Left lung (tissue), 4 donors: ENCODE measurements at regions not wholly inside any gene's neighbourhood (a gene's known extent, or its start where the extent isn't known, plus 50 kb on each side); places are given as distances from the start of the nearest gene placed in this dataset.
"Not testable (repeated sequence)": the region's sequence is repeated elsewhere in the genome, so short reads cannot be mapped to it uniquely, and the experiment has no call there.

Experiments
- ATAC-seq: fragments of 200-7000 bp; cut with Tn5 transposase; one replicate; pipeline ENCODE4 v1.9.1; 2020; ENCODE audit warnings: moderate library complexity
- DNase-seq, 4 donors: peaks; one replicate each; pipeline ENCODE4 v3.0.0-alpha.2; 2013 to 2020
- H3K27ac ChIP-seq, 2 donors: fragments of 200-600 bp; sonication (generic) in 1 of 2; one replicate each; pipeline versions ENCODE4 v1.5.0 to v1.8.0; 2020 to 2021
- H3K27me3 ChIP-seq, 2 donors: fragments of 200-600 bp; sonication (generic) in 1 of 2; one replicate each; pipeline versions ENCODE4 v1.5.0 to v1.8.0; 2020 to 2021
- H3K36me3 ChIP-seq, 2 donors: fragments of 200-600 bp; sonication (generic) in 1 of 2; one replicate each; pipeline versions ENCODE4 v1.5.0 to v1.8.0; 2020 to 2021
- H3K4me1 ChIP-seq, 2 donors: fragments of 200-600 bp; one replicate each; pipeline ENCODE4 v1.8.0; 2021
- H3K4me3 ChIP-seq, 2 donors: fragments of 200-600 bp; sonication (generic) in 1 of 2; one replicate each; pipeline versions ENCODE4 v1.5.0 to v1.8.0; 2020 to 2021; ENCODE audit warnings: mild to moderate bottlenecking in 1 of 2
- H3K9me3 ChIP-seq, 2 donors: fragments of 200-600 bp; sonication (generic) in 1 of 2; one replicate each; pipeline versions ENCODE4 v1.5.0 to v1.8.0; 2020 to 2021
- intact Hi-C, 2 donors: fragments of 100-400 bp; cut with DNase I; formaldehyde crosslinking; loops; one replicate each; pipeline versions ENCODE4 v1.11.2 to v1.14.2; 2022
- TF ChIP-seq, protein P1 (sequence below), 2 donors: fragments of 200-600 bp; sonication (generic) in 1 of 2; IDR thresholded peaks; one replicate each; pipeline versions ENCODE4 v1.5.0 to v1.8.0; 2021; ENCODE audit warnings: antibody characterized with exemption in 2 of 2
- donor health status: DM: no; HTN: yes; CAD: no.
- donor health status: DM: no; HTN: no; CAD: no.

DNA sequence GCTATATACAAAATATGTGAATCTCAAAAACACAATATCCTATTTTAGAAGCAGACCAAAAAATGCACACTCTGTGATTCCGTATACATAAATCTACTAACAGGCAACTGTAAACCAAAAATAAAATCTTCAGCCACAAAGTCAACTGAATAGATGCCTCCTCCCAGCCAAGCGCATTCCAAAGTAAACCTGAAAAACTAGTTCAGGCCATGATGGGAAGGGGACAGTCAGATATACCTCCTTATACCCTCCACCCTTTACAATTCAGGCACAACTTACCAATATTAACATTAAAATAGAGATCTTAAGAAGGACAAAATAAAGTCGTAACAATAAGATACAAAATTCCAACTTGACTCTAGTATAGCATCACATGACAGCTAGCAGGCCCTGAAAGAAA, 1604.5 kb upstream of the NUDT12 start:
- TF ChIP-seq, protein P1, sequence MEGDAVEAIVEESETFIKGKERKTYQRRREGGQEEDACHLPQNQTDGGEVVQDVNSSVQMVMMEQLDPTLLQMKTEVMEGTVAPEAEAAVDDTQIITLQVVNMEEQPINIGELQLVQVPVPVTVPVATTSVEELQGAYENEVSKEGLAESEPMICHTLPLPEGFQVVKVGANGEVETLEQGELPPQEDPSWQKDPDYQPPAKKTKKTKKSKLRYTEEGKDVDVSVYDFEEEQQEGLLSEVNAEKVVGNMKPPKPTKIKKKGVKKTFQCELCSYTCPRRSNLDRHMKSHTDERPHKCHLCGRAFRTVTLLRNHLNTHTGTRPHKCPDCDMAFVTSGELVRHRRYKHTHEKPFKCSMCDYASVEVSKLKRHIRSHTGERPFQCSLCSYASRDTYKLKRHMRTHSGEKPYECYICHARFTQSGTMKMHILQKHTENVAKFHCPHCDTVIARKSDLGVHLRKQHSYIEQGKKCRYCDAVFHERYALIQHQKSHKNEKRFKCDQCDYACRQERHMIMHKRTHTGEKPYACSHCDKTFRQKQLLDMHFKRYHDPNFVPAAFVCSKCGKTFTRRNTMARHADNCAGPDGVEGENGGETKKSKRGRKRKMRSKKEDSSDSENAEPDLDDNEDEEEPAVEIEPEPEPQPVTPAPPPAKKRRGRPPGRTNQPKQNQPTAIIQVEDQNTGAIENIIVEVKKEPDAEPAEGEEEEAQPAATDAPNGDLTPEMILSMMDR (IDR thresholded peaks at IDR 0.05) = no peak
- peaks cover 0 to 5% of the 10 kb centered on the region in 2 donors for H3K9me3 ChIP-seq
- ATAC-seq (no peak), DNase-seq (no peak)
- no peak overlapping the region for H3K27ac ChIP-seq
- intact Hi-C loops = no loop called here
- H3K4me1 ChIP-seq = no peaks in the 10 kb centered on the region
- H3K36me3 ChIP-seq = no peaks in the 10 kb centered on the region
- no peaks in the 10 kb centered on the region for H3K27me3 ChIP-seq
- no peak overlapping the region for H3K4me3 ChIP-seq

DNA sequence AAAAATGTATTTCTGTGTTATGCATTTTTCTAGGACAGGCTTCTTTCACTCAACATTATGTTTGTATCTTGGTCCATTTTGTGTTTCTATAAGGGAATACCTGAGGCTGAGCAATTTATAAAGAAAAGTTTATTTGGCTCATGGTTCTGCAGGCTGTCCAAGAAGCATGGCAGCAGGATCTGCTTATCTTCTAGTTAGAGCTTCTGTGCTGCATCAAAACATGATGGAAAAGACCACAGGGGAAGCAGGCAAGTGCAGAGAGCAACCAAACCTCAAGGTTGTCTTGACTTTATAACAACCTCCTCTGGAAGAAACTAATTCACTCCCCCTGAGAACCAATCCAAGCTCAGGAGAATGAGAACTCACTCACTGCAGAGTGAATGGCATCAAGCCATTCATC, 1601.0 kb upstream of the NUDT12 start:
- ATAC-seq = no peak
- TF ChIP-seq, protein P1 (IDR thresholded peaks at IDR 0.05) = no peak
- intact Hi-C loops = no loop called here

GRCh38 chr5:105162557-105162956, 1600.0 kb upstream of the NUDT12 start:
- H3K27me3 ChIP-seq, H3K9me3 ChIP-seq, H3K4me1 ChIP-seq, H3K27ac ChIP-seq, DNase-seq, ATAC-seq, H3K36me3 ChIP-seq, H3K4me3 ChIP-seq, intact Hi-C loops: not testable (repeated sequence)

More for the DNA sequence above, 1601.0 kb upstream of the NUDT12 start:
- H3K27me3 ChIP-seq = no peaks in the 10 kb centered on the region
- H3K9me3 ChIP-seq = peaks cover 0 to 3% of the 10 kb centered on the region in 2 donors
- no peak overlapping the region for H3K4me3 ChIP-seq
- no peaks in the 10 kb centered on the region for H3K36me3 ChIP-seq
- H3K27ac ChIP-seq = no peak overlapping the region
- no peaks in the 10 kb centered on the region for H3K4me1 ChIP-seq
- DNase-seq = no peak

GRCh38 chr5:105158526-105158925, 1595.9 kb upstream of the NUDT12 start:
- TF ChIP-seq, protein P1 (IDR thresholded peaks at IDR 0.05) = no peak
- DNase-seq (no peak), ATAC-seq (no peak)
- Histone ChIP-seq H3K27me3 (no peaks in the 10 kb centered on the region), H3K4me3 (no peak overlapping the region), H3K27ac (no peak overlapping the region), H3K4me1 (no peaks in the 10 kb centered on the region), H3K9me3 (peaks cover 0 to 3% of the 10 kb centered on the region in 2 donors), H3K36me3 (no peaks in the 10 kb centered on the region)
- intact Hi-C loops = no loop called here

GRCh38 chr5:105150323-105150722, 1587.7 kb upstream of the NUDT12 start:
- Histone ChIP-seq H3K36me3 (no peaks in the 10 kb centered on the region), H3K27ac (no peak overlapping the region), H3K4me1 (no peaks in the 10 kb centered on the region), H3K27me3 (no peaks in the 10 kb centered on the region), H3K4me3 (no peak overlapping the region), H3K9me3 (no peaks in the 10 kb centered on the region)
- intact Hi-C loops = no loop called here
- ATAC-seq (no peak), DNase-seq (no peak)
- TF ChIP-seq, protein P1 (IDR thresholded peaks at IDR 0.05) = no peak

GRCh38 chr5:105146867-105147266, 1584.3 kb upstream of the NUDT12 start:
- Histone ChIP-seq H3K27me3 (no peaks in the 10 kb centered on the region), H3K27ac (no peak overlapping the region), H3K4me3 (no peak overlapping the region), H3K36me3 (no peaks in the 10 kb centered on the region), H3K9me3 (no peaks in the 10 kb centered on the region), H3K4me1 (no peaks in the 10 kb centered on the region)
- ATAC-seq (no peak), DNase-seq (no peak)
- intact Hi-C loops = no loop called here
- TF ChIP-seq, protein P1 (IDR thresholded peaks at IDR 0.05) = no peak
